Nephron progenitor cell (in vitro differentiated cells): ENCODE measurements at regions not wholly inside any gene's neighbourhood (a gene's known extent, or its start where the extent isn't known, plus 50 kb on each side); places are given as distances from the start of the nearest gene placed in this dataset.

Experiments
- DNase-seq: peaks from one replicate; pipeline ENCODE4 v3.0.0; 2021
- H3K27ac Mint-ChIP-seq: 2 replicates; pipeline ENCODE4 v1.8.0; 2021; ENCODE audit warnings: mild to moderate bottlenecking, moderate library complexity, mixed read lengths
- H3K27me3 Mint-ChIP-seq: 2 replicates; pipeline ENCODE4 v1.8.0; 2021; ENCODE audit warnings: mild to moderate bottlenecking, low read depth, mixed read lengths; ENCODE audit not compliant: poor library complexity
- H3K36me3 Mint-ChIP-seq: 2 replicates; pipeline ENCODE4 v1.8.0; 2021; ENCODE audit warnings: low read depth, mixed read lengths
- H3K4me1 Mint-ChIP-seq: 2 replicates; pipeline ENCODE4 v1.8.0; 2021; ENCODE audit warnings: mixed read lengths
- H3K4me3 Mint-ChIP-seq: 2 replicates; pipeline ENCODE4 v1.8.0; 2021; ENCODE audit warnings: mild to moderate bottlenecking, moderate library complexity, mixed read lengths
- H3K9me3 Mint-ChIP-seq: 2 replicates; pipeline ENCODE4 v1.8.0; 2021; ENCODE audit warnings: mild to moderate bottlenecking, moderate library complexity, mixed read lengths
- TF ChIP-seq, protein P1 (sequence below): fragments of 200-600 bp; sonication (generic); IDR thresholded peaks from 2 replicates; pipeline ENCODE4 v1.5.0; 2021; ENCODE audit warnings: antibody characterized with exemption

DNA sequence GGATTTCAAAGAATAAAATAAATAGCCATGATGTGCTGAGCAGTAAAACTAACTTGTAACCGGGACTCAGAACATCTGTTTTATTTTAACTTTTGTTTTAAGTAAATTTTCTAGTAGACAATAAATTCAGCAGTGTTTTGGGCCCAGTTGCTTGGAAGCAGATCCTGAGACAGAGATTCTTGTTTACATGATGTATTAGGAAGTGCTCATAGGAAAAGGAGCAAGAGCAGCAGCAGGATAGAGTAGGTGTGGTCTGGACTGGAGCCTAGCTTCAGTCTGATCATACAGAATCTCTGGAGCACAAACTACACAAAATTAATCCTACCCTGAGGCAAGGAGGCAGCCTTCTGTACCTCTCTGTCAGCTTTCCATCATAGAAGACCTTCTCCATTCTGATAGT is 139.2 kb upstream of the CCNH start:
- no peaks in the 10 kb centered on the region for H3K36me3 Mint-ChIP-seq

DNA sequence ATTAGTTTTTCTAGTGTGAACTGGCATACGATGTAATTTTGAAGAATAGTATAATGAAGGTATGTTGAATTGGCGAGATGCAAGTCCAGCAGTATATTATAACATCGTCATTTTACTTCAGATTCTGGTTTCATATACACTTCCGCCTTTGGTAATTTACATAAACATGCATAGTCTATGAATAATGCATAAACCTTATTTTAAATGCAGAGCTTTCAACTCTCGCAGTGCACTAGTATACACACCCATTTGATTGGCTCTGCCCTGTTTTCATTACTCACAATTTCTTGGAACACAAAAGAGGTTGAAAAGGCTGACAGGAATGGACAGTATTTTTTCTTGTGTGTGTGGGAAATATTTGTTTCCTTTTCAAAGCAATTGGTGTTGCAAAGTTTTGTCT is 128.9 kb upstream of the CCNH start:
- no peak overlapping the region for H3K27ac Mint-ChIP-seq
- H3K4me1 Mint-ChIP-seq = peaks cover 28% of the 10 kb centered on the region
- no peaks in the 10 kb centered on the region for H3K36me3 Mint-ChIP-seq
- TF ChIP-seq, protein P1, sequence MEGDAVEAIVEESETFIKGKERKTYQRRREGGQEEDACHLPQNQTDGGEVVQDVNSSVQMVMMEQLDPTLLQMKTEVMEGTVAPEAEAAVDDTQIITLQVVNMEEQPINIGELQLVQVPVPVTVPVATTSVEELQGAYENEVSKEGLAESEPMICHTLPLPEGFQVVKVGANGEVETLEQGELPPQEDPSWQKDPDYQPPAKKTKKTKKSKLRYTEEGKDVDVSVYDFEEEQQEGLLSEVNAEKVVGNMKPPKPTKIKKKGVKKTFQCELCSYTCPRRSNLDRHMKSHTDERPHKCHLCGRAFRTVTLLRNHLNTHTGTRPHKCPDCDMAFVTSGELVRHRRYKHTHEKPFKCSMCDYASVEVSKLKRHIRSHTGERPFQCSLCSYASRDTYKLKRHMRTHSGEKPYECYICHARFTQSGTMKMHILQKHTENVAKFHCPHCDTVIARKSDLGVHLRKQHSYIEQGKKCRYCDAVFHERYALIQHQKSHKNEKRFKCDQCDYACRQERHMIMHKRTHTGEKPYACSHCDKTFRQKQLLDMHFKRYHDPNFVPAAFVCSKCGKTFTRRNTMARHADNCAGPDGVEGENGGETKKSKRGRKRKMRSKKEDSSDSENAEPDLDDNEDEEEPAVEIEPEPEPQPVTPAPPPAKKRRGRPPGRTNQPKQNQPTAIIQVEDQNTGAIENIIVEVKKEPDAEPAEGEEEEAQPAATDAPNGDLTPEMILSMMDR = no peak
- peaks cover 4% of the 10 kb centered on the region for H3K27me3 Mint-ChIP-seq
- H3K4me3 Mint-ChIP-seq = no peak overlapping the region
- DNase-seq = no peak
- H3K9me3 Mint-ChIP-seq = no peaks in the 10 kb centered on the region

More for the DNA sequence above, 139.2 kb upstream of the CCNH start:
- Mint-ChIP-seq H3K27ac (no peak overlapping the region), H3K27me3 (no peaks in the 10 kb centered on the region), H3K4me3 (no peak overlapping the region), H3K4me1 (no peaks in the 10 kb centered on the region), H3K9me3 (peaks cover 4% of the 10 kb centered on the region)
- TF ChIP-seq, protein P1 = no peak
- DNase-seq = no peak

DNA sequence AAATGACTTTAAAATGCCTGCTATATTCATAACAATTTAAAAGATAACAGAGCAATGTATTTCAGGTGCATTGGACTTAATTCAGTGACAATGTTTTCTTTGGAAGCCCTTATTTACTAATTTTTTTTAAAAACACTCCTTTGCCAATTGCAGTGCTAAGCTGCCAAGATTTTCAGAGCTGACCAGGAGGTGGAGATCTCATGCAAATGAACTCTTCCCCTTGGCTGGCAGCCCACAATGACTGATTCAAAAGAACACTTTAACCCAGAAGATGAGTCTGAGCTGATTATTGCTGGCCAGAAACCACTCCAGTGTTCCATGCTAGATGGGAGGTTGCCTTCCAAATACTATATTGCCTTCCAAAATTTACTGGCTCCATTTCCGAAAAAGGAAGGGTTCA is 128.3 kb upstream of the CCNH start:
- H3K4me1 Mint-ChIP-seq = peaks cover 28% of the 10 kb centered on the region
- TF ChIP-seq, protein P1 = no peak

DNA sequence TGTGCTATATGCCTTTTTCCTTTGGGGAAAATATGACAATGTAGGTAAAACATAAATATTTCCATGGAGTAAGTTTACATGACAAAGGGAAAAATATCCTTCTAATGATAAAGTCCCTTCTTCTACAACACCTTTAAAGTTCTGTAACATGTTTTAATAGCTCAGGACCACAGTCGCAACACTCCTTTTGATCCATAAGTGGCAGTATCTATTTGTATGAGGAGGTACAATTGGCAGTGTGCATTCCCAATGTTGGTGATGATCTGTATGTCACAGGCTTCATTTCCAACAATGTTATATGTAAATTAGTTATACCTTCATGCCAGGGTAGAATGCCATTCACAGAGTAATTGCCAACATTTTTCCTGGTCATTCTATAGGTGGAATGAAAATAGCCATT is 127.1 kb upstream of the CCNH start:
- H3K27ac Mint-ChIP-seq = no peak overlapping the region
- peaks cover 23% of the 10 kb centered on the region for H3K4me1 Mint-ChIP-seq
- no peaks in the 10 kb centered on the region for H3K9me3 Mint-ChIP-seq
- DNase-seq = no peak
- no peaks in the 10 kb centered on the region for H3K36me3 Mint-ChIP-seq
- no peak overlapping the region for H3K4me3 Mint-ChIP-seq
- peaks cover 4% of the 10 kb centered on the region for H3K27me3 Mint-ChIP-seq
- TF ChIP-seq, protein P1 = no peak

More for the DNA sequence above, 128.3 kb upstream of the CCNH start:
- Mint-ChIP-seq H3K27ac (no peak overlapping the region), H3K36me3 (no peaks in the 10 kb centered on the region), H3K27me3 (peaks cover 4% of the 10 kb centered on the region), H3K9me3 (no peaks in the 10 kb centered on the region), H3K4me3 (no peak overlapping the region)
- DNase-seq = no peak

DNA sequence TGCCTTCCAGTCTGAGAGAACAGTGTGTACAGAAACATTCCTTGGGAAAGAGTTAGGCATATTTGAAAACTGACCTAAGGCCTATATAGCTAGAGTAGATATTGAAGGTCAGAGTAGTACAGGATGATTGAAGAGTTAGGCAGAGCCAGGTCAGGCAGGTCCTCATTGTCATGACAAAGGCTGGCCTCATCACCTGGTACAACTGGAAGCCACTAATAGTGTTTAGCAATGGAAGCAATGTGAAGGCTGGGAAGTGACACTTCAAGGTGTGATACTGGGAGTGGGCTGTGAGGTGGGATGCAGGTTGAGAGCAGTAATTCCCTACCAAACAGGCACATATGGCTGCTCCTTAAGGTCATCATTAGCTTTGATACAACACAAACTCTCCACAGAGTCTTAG is 123.6 kb upstream of the CCNH start:
- Mint-ChIP-seq H3K9me3 (no peaks in the 10 kb centered on the region), H3K36me3 (no peaks in the 10 kb centered on the region), H3K27me3 (peaks cover 4% of the 10 kb centered on the region), H3K4me1 (no peaks in the 10 kb centered on the region), H3K4me3 (no peak overlapping the region), H3K27ac (no peak overlapping the region)
- DNase-seq = no peak
- TF ChIP-seq, protein P1 = no peak

DNA sequence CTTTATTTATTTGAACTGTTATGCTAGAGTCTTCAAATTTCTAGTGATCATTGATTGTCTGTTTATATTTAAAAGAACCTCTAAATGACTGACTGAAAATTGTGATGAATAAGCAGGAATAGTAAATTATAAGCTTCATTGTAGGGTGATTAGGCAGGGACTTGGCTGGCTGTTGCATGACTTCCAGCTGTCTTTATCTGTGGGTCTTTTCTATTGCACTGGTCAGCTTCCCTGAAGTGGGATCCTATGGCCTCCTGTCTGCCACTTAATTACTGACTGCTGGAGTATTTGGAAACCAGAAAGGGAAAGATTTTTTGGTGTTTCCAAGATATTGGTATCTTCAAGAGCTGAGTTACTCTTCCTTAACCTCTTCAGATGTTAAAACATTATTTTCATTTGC is 123.0 kb upstream of the CCNH start:
- TF ChIP-seq, protein P1 = no peak
- Mint-ChIP-seq H3K27ac (no peak overlapping the region), H3K36me3 (no peaks in the 10 kb centered on the region), H3K27me3 (peaks cover 4% of the 10 kb centered on the region), H3K4me3 (no peak overlapping the region), H3K9me3 (no peaks in the 10 kb centered on the region), H3K4me1 (no peaks in the 10 kb centered on the region)
- no peak for DNase-seq
